SK-MEL-5 (cell line): ENCODE measurements at regions not wholly inside any gene's neighbourhood (a gene's known extent, or its start where the extent isn't known, plus 50 kb on each side); places are given as distances from the start of the nearest gene placed in this dataset.

Experiments used
- DNase-seq: peaks from one replicate; pipeline ENCODE4 v3.0.0-alpha.2; 2016; ENCODE audit warnings: low read depth, low spot score
- in situ Hi-C: cut with HindIII; loops from 2 replicates; pipeline ENCODE4 v1.10.0; 2016; ENCODE audit warnings: low sequenced_read_pairs, high pct_unique_total_duplicates, low pct_unique_long_range_greater_than_20kb

DNA sequence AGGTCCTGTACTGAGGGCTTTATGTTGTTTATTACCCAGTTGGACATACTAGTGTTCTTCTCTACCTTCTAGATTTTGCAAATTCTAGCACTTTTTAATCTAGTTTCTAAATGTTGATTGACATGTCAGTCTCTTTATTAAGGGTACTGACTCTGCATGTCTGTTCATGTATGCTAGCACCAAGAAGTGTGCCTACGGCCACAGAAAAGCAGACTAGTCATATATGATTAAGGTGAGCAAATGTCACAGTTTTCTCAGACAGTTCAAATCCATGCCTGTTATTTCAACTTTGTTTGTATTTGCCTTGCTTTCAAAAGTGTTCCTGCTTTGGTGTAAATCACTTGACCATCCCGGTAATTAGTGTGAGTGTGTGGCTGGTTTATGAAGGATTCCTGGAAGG lies 145.0 kb upstream of the DSEL start:
- DNase-seq: no peak
- in situ Hi-C loops: no loop called here

DNA sequence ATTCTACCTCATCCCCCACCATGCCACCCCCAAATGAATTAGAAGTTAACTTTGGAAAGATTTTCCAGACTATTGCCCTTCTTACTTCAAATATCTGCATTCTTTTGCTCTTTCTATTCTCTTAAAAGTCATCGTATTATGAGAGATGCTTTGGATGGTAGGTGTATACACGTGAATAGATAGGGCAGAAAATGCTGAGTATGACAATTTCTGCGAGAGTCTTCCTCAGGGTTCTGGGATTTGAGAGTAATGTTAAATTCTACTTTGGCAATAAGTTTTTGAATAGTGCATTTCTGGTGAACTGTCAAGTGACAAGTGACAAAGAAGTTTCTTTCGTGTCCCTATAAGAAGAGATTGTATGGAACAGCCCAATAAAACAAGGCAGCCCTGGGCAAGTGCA lies 137.6 kb upstream of the DSEL start:
- in situ Hi-C loops: no loop called here
- no peak for DNase-seq

DNA sequence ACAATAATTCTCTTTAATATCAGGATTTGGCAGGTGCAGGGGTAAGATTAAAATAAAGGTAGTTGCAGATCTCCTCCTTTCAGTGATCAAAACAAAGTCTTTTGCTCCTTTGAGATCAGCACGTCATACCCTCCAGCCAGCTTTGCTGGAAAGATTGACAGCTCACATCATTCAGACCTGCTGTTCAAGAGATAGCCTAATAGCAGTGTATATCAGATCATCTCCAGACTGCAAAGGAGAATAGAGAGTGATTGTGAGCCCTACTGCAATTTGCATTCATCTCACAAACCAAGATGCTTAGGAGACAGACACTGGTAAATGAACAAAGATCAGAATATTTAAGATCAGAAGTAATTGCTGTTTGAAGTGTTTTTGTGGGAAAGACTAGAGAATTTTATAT lies 135.8 kb upstream of the DSEL start:
- in situ Hi-C loops: no loop called here
- no peak for DNase-seq

DNA sequence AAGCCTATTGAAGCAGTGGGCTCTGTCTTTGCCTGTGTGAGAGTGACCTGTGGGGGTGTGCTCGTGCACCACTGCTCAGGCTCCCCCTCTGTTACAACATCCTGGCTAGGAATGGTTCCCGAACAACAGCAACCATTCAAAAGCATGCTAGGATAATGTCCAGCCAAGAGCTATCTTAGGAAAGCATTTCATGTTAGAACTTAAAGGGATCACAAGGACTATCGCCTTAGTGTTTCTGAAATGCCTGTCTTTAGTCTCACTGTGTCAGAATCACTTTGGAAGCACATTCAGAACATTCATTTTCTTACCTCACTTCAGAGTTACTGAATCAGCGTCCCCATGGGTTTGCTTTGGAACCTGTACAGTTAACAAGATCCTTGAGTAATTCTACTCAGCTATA lies 134.9 kb upstream of the DSEL start:
- in situ Hi-C loops: no loop called here

DNA sequence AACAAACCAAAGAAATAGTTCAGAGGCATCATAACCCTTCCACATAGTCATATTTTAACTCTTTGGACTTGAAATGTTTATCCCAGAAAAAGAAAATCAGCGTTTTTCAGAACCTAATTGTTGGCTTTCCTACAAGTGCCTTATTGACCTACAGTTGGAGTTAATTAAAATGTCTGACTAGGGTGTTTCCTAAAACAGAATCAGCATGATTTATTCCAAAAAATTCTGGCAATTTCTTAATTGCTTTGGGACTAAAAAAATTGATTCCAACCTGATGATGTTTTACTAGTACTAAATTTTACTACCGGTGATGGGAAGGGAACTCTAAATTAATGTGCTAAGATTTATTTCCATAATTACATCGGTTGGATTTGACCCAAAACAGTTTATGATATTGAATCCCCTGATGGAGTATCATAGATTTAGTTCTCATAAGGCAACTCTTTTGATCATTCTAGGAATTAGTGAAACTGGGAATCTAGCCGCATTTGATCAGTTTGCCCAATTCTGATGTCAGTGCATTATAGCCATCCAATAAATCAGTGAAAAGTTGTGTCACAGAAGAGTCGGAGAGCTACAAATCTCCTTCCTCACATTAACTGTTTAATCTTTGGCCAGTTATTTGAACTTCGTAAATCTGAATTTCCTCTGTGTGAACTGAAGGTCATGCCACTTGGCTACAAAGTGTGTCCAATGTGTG lies 134.3 kb upstream of the DSEL start:
- in situ Hi-C loops: no loop called here
- no peak for DNase-seq

More for the DNA sequence above, 134.9 kb upstream of the DSEL start:
- no peak for DNase-seq

DNA sequence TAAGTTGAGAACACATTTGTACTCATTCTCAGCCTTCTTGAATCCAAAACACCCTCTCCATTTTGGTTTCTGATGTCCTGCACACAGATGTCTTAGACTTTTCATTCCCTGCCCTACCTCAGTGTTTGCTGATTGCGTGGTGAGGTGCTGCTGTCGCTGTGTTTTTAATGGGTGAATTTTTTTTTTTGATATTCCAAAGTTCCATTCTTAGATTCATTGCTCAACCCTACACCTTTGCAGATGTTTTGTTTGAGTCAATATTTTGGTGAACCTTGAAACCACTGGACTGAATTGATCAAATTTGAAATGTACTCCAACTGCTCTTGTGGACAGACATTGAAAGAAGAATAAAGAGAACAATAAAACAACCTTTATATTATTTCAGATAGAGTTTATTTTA lies 130.4 kb upstream of the DSEL start:
- DNase-seq: no peak
- in situ Hi-C loops: no loop called here

DNA sequence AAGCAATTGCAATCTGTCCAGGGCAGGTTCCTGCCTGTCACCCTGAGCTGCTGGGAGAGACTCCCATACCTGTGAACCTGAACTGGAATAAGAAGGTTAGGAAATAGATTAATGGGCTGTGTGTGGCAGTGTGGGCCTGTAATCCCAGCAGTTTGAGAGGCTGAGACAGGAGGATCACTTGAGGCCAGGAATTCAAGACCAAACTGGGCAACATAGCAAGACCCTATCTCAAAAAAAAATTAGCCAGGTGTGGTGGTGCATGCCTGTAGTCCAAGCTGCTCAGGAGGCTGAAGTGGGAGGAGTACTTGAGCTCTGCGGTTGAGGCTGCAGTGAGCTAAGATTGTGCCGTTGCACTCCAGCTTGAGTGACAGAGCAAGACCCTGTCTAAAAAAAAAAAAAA lies 127.7 kb upstream of the DSEL start:
- in situ Hi-C loops: no loop called here
- DNase-seq: no peak

DNA sequence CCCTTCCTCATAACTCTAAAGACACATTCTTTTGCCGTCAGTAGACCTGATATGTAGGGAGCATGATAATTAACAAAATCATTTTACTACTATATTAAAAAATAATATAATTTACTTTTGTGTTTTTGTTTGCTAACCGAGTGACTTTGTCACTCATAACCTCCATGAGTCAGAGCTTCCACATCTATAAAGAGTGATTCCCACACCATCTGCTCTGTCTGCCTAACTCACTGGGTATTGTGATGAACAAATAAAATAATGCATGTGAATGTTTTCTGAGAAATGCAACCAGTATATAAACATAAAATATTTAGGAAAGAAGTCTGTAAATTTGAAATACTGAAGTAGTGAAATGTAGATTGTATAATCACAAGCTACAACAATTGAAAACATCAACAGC lies 123.4 kb upstream of the DSEL start:
- in situ Hi-C loops: no loop called here
- no peak for DNase-seq

DNA sequence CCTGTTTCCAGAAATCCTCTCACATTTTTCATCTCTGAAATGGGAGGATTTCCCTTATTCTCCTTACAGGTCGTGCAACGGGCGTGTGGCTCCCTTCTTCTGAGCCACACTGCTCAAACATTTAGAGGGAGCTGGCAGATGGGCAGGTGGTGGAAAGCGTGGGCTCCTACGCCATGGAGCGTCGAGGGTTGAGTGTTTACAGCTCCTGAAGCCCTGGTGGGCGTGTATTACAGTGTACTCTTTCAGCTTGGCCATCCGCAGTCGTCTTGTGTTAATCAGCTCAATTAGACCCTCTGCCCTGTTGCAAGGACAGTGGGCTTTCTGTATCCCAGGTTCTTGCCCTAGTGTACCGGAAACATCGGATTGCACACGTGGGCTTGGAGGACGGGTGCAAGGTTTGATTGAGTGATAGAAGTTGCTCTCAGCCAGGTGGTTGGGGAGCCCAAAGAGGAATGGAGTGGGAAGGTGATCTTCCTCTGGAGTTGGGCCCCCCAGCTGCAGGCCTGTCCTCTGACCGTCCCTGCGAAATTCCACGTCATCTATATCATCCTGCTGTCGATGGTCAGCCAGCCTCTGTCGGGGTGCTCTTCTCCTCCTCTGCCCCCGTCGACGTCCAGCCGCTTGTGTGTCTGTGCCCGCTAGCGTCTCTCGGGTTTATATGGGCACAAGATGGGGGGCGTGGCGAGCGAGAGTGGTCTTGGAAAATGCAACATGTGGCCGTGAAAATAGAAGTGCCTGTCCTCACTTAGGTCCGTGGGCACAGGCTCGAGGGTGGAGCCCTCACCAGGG lies 120.3 kb upstream of the DSEL start:
- DNase-seq: no peak

DNA sequence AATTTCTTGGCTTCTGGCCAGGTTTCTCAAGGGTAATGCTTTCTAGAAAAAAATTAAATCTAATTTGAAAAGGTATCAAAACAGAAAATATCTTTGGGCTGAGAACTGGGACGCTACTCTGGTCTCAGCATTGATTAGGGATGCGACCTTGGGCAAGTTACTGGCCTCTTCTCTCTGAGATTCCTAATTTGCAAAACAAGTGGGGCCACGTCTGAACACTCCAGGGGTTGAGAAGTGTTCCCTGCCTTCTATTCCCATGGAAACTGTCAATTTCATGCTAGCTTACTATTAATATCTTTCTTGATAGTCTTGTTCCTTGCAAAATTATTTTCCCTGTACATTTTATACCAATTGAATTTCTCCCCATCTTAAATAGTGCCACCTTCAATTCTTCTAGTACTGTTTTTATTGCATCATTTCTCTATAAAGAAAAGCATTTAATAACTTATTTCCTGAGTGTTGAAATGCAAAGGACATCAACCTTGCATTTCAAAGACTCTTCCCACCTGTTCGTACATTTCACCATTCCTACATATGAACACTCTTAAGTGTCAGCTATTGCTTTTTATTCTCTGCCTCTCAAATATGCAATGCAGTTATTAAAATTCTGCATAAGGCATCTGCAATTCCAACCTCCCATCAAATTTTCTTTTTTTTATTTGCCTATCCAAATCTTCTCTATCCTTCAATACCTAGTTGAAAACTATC lies 118.3 kb upstream of the DSEL start:
- in situ Hi-C loops: no loop called here
- no peak for DNase-seq

More for the DNA sequence above, 120.3 kb upstream of the DSEL start:
- in situ Hi-C loops: no loop called here

DNA sequence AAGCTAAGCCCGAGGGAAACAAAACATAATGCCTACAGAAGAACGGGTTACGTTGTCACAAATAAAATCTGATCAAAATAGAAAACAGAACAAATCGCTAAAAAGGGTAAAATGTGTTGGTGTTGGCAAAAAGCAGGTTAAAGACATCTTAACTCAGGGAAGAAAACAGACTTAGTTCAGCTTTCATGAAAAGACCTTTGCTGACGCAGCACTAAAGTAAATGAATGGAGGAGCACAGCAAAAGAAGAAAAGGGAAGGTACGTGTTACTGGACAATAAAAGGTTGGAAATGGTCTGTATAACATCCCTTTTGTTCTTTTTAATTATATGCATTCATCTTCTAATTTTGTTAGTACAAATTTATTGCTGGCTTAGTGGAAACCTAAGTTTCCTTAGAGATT lies 117.4 kb upstream of the DSEL start:
- DNase-seq: no peak
- in situ Hi-C loops: no loop called here

DNA sequence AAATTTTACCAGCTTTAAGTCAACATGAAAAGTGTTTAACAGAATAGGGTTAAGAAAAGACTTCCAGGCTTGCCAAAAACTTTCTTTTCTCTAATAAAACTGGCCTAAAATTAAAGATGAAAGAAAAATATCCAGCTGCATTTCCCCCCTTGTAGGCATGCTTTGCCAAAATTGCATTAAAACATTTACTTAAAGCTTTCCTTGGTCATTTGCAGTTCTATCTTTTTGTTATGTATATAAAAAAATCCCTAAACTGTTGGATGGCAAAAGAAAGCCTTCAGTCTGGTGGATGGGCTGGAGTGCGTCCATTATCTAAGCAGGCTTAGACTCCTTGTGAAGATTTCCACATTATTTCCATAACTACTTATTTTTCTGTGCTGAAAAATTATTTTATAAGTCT lies 105.4 kb upstream of the DSEL start:
- DNase-seq: no peak
- in situ Hi-C loops: no loop called here

DNA sequence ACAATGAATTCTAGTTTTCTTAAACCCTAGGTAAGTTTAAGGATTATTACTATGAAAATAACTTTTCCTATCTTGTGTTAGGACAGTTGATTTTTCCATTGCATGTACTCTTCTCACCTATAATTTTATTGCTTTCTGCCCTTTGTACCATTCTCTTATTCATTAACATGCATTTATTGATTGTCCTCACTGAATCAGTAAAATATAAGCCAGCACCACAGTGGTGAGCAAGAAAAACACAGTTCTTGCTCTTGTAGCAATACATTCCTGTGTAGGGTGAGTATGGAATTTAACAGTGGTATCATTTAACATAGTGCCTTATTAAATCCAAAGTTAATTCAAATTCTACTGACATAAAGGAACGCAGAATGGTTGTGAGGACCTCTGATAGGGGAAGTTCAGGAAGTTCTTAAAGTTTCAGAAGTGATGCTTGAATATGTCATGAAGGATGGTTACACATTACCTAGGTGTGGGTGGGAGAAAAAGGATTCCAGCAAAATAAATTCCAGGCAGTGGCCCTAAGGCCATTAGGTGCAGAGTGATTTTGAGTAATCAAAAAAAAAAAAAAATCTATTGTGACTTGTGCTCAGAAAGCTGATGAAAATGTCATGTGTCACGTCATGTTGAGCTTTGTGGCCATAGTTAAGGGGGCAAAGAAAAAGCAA lies 104.7 kb upstream of the DSEL start:
- DNase-seq: no peak
- in situ Hi-C loops: no loop called here

DNA sequence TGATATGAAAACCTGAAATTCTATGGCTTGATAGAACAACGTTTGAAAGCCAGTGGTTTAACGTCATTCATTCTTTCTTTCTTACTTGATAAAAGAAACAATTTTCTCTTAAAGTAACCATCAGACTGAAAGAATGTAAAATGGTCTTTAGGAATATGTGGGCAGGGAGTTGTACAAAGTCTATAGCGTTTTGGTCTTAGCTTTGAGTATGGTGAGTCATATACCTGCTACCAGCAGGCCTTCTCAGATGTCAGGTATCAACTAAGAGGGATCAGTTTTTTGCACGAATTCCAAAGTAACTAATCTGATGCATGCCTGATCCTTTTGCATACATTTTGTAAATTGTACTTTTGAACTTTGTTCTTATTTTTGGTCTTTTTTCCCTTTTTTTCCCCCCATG lies 101.5 kb upstream of the DSEL start:
- DNase-seq: no peak
- in situ Hi-C loops: no loop called here

DNA sequence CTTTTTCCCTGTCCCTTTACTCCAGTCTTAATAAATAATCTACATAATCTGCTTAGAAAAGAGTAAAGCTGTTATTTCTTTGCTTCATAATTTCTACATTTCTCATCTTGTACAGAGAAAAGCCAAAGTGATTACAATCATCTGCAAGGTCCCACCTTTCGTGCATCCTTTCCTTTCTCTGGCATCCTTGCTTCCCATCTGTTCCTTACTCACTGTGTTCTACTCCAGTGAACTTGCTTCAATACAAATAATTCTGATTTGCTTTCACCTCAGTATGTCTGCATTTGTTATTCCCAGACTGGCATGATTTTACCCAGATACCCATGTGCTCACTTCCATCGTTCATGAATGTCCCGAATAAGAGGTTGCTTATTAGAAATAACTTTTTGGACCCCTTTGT lies 99.4 kb upstream of the DSEL start:
- no peak for DNase-seq
- in situ Hi-C loops: no loop called here

DNA sequence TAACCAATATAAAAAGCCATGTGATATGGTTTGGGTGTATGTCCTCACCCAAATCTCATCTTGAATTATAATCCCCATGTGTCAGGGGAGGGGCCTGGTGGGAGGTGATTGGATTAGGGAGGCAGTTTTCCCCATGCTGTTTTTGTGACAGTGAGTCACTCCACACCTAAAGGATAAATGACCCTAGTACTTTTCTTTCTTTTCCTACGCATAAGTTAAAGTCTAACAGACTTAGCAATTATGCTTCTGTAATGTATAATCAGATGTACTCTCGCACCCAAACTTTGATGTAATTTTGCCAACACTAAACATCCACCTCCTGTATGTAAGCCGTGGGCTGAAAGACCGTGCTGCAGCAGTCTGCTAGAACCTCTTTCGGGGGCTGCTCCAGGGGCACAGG lies 97.2 kb upstream of the DSEL start:
- in situ Hi-C loops: no loop called here
- no peak for DNase-seq

DNA sequence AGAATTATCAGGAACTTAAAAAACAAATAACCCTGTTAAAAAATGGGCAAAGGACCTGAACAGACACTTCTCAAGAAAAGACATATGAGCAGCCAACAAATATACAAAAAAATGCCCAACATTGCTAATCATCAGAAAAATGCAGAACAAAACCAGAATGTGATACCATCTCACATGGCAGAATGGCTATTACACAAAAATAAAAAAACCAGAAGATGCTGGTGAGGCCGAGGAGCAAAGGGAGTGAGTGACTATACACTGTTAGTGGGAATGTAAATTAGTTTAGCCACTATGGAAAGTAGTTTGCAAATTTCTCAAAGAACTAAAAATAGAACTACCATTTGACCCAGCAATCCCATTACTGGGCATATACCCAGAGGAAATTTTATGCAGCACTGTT lies 95.8 kb upstream of the DSEL start:
- DNase-seq: no peak
- in situ Hi-C loops: no loop called here

DNA sequence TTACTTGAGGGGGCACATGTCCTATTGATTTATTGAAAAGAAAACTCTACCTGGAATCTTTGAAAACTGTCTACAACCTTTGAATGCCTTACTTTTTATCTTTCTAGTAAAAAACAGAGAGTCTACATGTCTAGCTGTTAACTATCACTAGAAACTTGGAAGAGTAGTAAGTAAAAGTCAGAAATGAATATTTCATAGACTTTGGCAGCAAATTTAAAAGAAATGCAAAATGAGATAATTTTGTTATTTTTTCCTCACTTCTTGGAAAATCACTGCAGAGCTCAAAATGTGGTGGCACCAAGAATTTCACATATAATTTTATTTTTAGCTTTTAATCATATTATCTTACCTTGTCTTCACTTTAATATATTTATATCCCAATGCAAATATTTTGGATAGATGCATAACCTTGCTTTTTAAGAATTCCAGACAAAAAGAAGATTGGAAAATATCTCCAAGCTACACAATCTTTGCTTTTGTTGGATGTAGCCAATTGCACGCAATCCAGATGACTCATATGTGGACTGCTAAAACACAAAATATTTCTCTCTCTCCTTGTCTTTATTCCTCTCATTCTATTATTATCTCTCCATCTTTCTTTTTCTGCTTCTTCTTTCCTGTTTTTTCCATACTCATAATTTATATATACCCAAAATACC lies 92.2 kb upstream of the DSEL start:
- in situ Hi-C loops: no loop called here

More for the DNA sequence above, 92.2 kb upstream of the DSEL start:
- no peak for DNase-seq
